ENCODE measurements at regions not wholly inside any gene's neighbourhood (a gene's known extent, or its start where the extent isn't known, plus 50 kb on each side); places are given as distances from the start of the nearest gene placed in this dataset.

DNA sequence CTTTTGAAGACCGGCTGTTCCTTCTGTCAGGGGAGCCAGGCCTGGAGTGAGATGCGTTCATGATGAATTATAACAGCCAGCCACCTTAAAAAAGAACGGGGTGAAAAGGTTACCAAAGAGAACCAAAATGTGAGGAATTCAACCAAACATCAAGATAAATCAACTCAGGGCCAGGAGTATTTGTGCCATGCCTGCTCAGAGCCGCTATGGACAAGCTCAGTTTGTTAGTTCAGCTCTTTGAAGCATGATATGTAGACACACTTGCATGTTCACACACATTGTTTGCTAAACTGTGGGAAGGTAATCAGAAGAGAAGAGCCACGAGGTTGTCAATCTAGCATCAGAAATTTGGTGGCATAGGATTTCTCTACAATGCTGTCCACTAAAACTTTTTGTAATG is 367.4 kb upstream of the TBX3 start:
- TF ChIP-seq, protein P1, sequence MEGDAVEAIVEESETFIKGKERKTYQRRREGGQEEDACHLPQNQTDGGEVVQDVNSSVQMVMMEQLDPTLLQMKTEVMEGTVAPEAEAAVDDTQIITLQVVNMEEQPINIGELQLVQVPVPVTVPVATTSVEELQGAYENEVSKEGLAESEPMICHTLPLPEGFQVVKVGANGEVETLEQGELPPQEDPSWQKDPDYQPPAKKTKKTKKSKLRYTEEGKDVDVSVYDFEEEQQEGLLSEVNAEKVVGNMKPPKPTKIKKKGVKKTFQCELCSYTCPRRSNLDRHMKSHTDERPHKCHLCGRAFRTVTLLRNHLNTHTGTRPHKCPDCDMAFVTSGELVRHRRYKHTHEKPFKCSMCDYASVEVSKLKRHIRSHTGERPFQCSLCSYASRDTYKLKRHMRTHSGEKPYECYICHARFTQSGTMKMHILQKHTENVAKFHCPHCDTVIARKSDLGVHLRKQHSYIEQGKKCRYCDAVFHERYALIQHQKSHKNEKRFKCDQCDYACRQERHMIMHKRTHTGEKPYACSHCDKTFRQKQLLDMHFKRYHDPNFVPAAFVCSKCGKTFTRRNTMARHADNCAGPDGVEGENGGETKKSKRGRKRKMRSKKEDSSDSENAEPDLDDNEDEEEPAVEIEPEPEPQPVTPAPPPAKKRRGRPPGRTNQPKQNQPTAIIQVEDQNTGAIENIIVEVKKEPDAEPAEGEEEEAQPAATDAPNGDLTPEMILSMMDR (IDR thresholded peaks at IDR 0.05; ENCODE audit: low read length), result no peak
- no peak for TF ChIP-seq EZH2 (IDR thresholded peaks at IDR 0.05; ENCODE audit: borderline replicate concordance, low read length)

Data from OCI-LY1 (cell line).